Astrocyte of the spinal cord (primary cell): ENCODE measurements at regions not wholly inside any gene's neighbourhood (a gene's known extent, or its start where the extent isn't known, plus 50 kb on each side); places are given as distances from the start of the nearest gene placed in this dataset.

ENCODE experiments used
- DNase-seq: peaks from one replicate; pipeline ENCODE4 v3.0.0; 2011; ENCODE audit warnings: low read depth, low spot score
- H3K4me3 ChIP-seq: 2 replicates; pipeline ENCODE4 v1.5.1; 2011; ENCODE audit warnings: low read depth, mild to moderate bottlenecking, low read length, moderate library complexity
- CTCF ChIP-seq: IDR thresholded peaks from 2 replicates; pipeline ENCODE4 v1.5.1; 2012; ENCODE audit warnings: low read depth, mild to moderate bottlenecking, low read length, inconsistent platforms
- in situ Hi-C: cut with HindIII; loops from 2 replicates; pipeline ENCODE4 v1.10.0; 2017; ENCODE audit warnings: low sequenced_read_pairs

DNA sequence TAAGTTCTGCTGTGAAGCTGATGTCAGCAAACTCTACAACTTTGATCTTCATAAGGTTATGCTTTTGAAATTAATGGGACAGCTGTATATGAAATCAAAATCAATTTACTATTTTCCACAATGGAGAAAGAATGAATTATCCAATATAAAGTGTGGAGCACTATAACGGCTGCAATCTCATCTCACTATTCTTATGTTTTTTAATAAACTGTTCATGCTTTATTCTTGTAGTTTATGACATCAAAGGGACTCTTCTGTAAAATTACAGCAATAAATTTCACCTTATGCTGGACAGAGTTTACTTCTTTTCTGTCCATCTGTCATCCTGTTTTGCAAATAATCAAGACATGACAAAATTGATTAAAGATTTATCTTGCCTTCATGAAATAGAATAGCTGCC lies 192.5 kb downstream of the TECRL start:
- in situ Hi-C loops: no loop called here
- no peak for DNase-seq
- no peak overlapping the region for H3K4me3 ChIP-seq
- TF ChIP-seq CTCF: no peak

GRCh38 chr4:64205376-64205775 lies 203.9 kb downstream of the TECRL start:
- in situ Hi-C loops: no loop called here
- TF ChIP-seq CTCF: no peak
- no peak for DNase-seq

DNA sequence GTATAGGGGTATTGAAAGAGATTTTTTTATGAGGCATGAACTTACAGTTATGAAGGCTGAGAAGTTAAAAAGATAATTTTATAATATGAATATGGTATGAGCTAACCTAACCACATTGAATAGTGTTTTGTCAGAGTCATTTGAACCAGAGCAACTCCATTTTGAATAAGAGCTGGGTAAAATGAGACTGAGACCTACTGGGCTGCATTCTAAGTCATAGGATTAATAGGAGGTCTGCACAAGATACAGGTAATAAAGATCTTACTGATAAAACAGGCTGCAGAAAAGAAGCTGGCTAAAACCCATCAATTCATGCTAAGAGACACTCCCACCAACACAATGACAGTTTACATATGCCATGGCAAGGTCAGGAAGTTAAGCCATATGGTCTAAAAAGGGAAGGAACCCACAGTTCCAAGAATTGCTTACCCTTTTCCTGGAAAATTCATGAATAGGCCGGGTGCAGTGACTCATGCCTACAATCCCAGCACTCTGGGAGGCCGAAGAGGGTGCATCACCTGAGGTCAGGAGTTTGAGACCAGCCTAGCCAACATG lies 209.2 kb downstream of the TECRL start:
- DNase-seq: no peak
- H3K4me3 ChIP-seq: no peak overlapping the region
- in situ Hi-C loops: no loop called here
- TF ChIP-seq CTCF: no peak

More at GRCh38 chr4:64205376-64205775, 203.9 kb downstream of the TECRL start:
- H3K4me3 ChIP-seq: no peak overlapping the region

GRCh38 chr4:64195582-64195981 lies 213.7 kb downstream of the TECRL start:
- in situ Hi-C loops: no loop called here
- no peak for DNase-seq
- no peak for TF ChIP-seq CTCF
- no peak overlapping the region for H3K4me3 ChIP-seq

GRCh38 chr4:64192731-64193412 lies 216.4 kb downstream of the TECRL start:
- TF ChIP-seq CTCF: no peak
- no peak overlapping the region for H3K4me3 ChIP-seq
- no peak for DNase-seq
- in situ Hi-C loops: no loop called here

GRCh38 chr4:64174247-64174882 lies 234.9 kb downstream of the TECRL start:
- in situ Hi-C loops: no loop called here
- DNase-seq: no peak
- no peak overlapping the region for H3K4me3 ChIP-seq
- TF ChIP-seq CTCF: no peak
